HEK293 (cell line): ENCODE measurements at regions not wholly inside any gene's neighbourhood (a gene's known extent, or its start where the extent isn't known, plus 50 kb on each side); places are given as distances from the start of the nearest gene placed in this dataset.

Source experiments
- CTCF ChIA-PET: fragments of 350-600 bp; formaldehyde crosslinking; extraction: SDS; loops from one replicate; lab custom pipeline; 2021; ENCODE audit warnings: antibody characterized with exemption; lab: Yijun Ruan, JAX
- POLR2A ChIA-PET: fragments of 300-600 bp; formaldehyde crosslinking; extraction: SDS; loops from one replicate; lab custom pipeline; 2020; ENCODE audit warnings: antibody characterized with exemption, inconsistent platforms; lab: Yijun Ruan, JAX
- H3K27ac ChIP-seq: fragments of 200-500 bp; sonication (Bioruptor generic); 2 replicates; pipeline ENCODE4 v1.5.1; 2014; ENCODE audit warnings: low read depth, low read length, control low read depth, inconsistent platforms; ENCODE audit errors: extremely low read depth
- H3K36me3 ChIP-seq, 2 experiments: fragments of 200-500 bp in 1 of 2; sonication (Bioruptor generic) in 1 of 2; 1 replicate in 1 of 2; 2 replicates in 1 of 2; pipeline ENCODE4 v1.5.1; 2014 to 2017; ENCODE audit warnings: inconsistent platforms in 2 of 2, low read length in 2 of 2; ENCODE audit not compliant: control insufficient read depth in 2 of 2, insufficient read depth in 1 of 2
- H3K4me1 ChIP-seq: fragments of 200-500 bp; sonication (Bioruptor generic); 2 replicates; pipeline ENCODE4 v1.5.1; 2014; ENCODE audit warnings: mild to moderate bottlenecking, low read length, inconsistent platforms; ENCODE audit not compliant: control insufficient read depth, insufficient read depth
- H3K4me3 ChIP-seq: 2 replicates; pipeline ENCODE4 v1.5.1; 2011; ENCODE audit warnings: low read depth, mild to moderate bottlenecking, control low read depth, low read length, moderate library complexity
- H3K9me3 ChIP-seq: fragments of 200-500 bp; sonication (Bioruptor generic); 2 replicates; pipeline ENCODE4 v1.5.1; 2014; ENCODE audit warnings: low read depth, low read length, inconsistent platforms; ENCODE audit not compliant: control insufficient read depth, insufficient read depth
- KLF16 ChIP-seq: fragments of 450-650 bp; formaldehyde crosslinking; IDR thresholded peaks from 2 replicates; pipeline ENCODE4 v1.5.1; 2017; ENCODE audit warnings: missing biosample characterization, missing genetic modification characterization
- TCF7L2 ChIP-seq: IDR thresholded peaks from 2 replicates; pipeline ENCODE4 v1.6.1; 2011; ENCODE audit warnings: low read depth, mild to moderate bottlenecking, inconsistent platforms, low read length, moderate library complexity, borderline replicate concordance
- ZBTB8A ChIP-seq: fragments of 450-650 bp; formaldehyde crosslinking; IDR thresholded peaks from 2 replicates; pipeline ENCODE4 v1.5.1; 2016; ENCODE audit warnings: missing biosample characterization, missing genetic modification characterization
- ZFP41 ChIP-seq: fragments of 450-650 bp; formaldehyde crosslinking; IDR thresholded peaks from 2 replicates; pipeline ENCODE4 v1.5.1; 2016; ENCODE audit warnings: missing biosample characterization, missing genetic modification characterization, borderline replicate concordance
- ZNF37A ChIP-seq: fragments of 450-650 bp; IDR thresholded peaks from 2 replicates; pipeline ENCODE4 v1.5.1; 2018; ENCODE audit warnings: missing biosample characterization, missing genetic modification characterization
- ZNF747 ChIP-seq: fragments of 450-650 bp; formaldehyde crosslinking; IDR thresholded peaks from 2 replicates; pipeline ENCODE4 v1.5.1; 2016; ENCODE audit warnings: missing biosample characterization, missing genetic modification characterization
- ZSCAN16 ChIP-seq: fragments of 450-650 bp; formaldehyde crosslinking; IDR thresholded peaks from 2 replicates; pipeline ENCODE4 v1.5.1; 2016; ENCODE audit warnings: missing biosample characterization, missing genetic modification characterization
- ZSCAN23 ChIP-seq: fragments of 450-650 bp; formaldehyde crosslinking; IDR thresholded peaks from 2 replicates; pipeline ENCODE4 v1.5.1; 2016; ENCODE audit warnings: missing biosample characterization, missing genetic modification characterization
- TF ChIP-seq, protein P1 (sequence below): fragments of 450-650 bp; formaldehyde crosslinking; IDR thresholded peaks from 2 replicates; pipeline ENCODE4 v1.5.1; 2016; ENCODE audit warnings: missing biosample characterization, missing genetic modification characterization
- TF ChIP-seq, protein P2 (sequence below): fragments of 450-650 bp; formaldehyde crosslinking; IDR thresholded peaks from 2 replicates; pipeline ENCODE4 v1.5.1; 2016; ENCODE audit warnings: missing biosample characterization, missing genetic modification characterization, low read depth
- TF ChIP-seq, protein P3 (sequence below): fragments of 450-650 bp; formaldehyde crosslinking; IDR thresholded peaks from 2 replicates; pipeline ENCODE4 v1.5.1; 2016; ENCODE audit warnings: missing biosample characterization, missing genetic modification characterization
- TF ChIP-seq, protein P4 (sequence below): fragments of 450-650 bp; formaldehyde crosslinking; IDR thresholded peaks from 2 replicates; pipeline ENCODE4 v1.5.1; 2017; ENCODE audit warnings: missing biosample characterization, missing genetic modification characterization
- TF ChIP-seq, protein P5 (sequence below): fragments of 450-650 bp; formaldehyde crosslinking; conservative IDR thresholded peaks from 2 replicates; pipeline ENCODE4 v1.5.1; 2016; ENCODE audit warnings: low read depth, missing biosample characterization, missing genetic modification characterization

DNA sequence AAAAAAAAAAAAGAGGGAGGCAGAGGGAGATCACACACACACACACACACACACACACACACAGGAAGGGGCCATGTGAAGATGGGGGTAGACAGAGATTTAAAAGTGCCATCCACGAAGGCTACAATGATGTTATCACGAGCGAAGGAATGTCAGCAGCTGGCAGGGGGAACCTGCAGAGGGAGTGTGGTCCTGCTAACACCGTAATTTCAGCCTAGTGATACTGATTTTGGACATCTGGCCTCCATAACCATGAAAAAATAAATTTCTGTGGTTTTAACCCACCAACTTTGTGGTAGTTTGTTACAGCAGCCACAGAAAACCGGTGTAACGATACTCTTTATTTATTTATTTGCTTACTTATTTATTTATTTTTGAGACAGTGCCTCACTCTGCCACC, 76.0 kb downstream of the TMCO5A start:
- POLR2A ChIA-PET = no interaction called here
- H3K9me3 ChIP-seq = no peaks in the 10 kb centered on the region
- H3K27ac ChIP-seq = no peak overlapping the region
- no peak for TF ChIP-seq ZNF37A (tag by site-specific recombination)
- TF ChIP-seq, protein P1, sequence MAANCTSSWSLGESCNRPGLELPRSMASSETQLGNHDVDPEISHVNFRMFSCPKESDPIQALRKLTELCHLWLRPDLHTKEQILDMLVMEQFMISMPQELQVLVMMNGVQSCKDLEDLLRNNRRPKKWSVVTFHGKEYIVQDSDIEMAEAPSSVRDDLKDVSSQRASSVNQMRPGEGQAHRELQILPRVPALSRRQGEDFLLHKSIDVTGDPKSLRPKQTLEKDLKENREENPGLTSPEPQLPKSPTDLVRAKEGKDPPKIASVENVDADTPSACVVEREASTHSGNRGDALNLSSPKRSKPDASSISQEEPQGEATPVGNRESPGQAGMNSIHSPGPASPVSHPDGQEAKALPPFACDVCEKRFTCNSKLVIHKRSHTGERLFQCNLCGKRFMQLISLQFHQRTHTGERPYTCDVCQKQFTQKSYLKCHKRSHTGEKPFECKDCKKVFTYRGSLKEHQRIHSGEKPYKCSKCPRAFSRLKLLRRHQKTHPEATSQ = no peak
- TF ChIP-seq ZSCAN16 (tag by site-specific recombination) = no peak
- TF ChIP-seq, protein P2, sequence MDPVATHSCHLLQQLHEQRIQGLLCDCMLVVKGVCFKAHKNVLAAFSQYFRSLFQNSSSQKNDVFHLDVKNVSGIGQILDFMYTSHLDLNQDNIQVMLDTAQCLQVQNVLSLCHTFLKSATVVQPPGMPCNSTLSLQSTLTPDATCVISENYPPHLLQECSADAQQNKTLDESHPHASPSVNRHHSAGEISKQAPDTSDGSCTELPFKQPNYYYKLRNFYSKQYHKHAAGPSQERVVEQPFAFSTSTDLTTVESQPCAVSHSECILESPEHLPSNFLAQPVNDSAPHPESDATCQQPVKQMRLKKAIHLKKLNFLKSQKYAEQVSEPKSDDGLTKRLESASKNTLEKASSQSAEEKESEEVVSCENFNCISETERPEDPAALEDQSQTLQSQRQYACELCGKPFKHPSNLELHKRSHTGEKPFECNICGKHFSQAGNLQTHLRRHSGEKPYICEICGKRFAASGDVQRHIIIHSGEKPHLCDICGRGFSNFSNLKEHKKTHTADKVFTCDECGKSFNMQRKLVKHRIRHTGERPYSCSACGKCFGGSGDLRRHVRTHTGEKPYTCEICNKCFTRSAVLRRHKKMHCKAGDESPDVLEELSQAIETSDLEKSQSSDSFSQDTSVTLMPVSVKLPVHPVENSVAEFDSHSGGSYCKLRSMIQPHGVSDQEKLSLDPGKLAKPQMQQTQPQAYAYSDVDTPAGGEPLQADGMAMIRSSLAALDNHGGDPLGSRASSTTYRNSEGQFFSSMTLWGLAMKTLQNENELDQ (tag by site-specific recombination) = no peak
- TF ChIP-seq, all 188 proteins: peak for 0
- no peaks in the 10 kb centered on the region for H3K36me3 ChIP-seq
- CTCF ChIA-PET = interaction anchor here (0.6 kb wide), 1 partner anchor 344 kb away, joined by 4 read pairs; no protein-coding TSS in a partner anchor
- no peak overlapping the region for H3K4me3 ChIP-seq
- H3K4me1 ChIP-seq = no peaks in the 10 kb centered on the region

DNA sequence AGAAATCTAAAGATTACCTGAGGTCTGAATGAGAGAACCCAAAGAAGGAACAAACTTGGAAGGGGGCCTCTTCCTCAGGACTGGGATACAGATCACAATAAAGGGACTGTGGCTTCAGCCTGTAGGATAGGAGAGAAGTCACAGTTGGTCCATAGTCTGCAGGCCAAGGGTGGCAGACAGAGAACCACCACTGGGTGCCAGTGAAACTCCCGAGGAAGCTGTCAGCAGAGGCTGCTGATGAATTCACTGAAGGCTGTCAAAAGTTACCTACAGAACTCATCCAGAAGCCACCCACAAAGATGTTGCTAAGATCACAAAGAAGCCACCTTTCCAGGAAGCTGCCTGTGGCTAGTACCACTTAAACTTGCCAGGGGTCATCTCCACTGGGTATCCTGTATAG, 78.5 kb downstream of the TMCO5A start:
- no peak overlapping the region for H3K4me3 ChIP-seq
- no peak overlapping the region for H3K27ac ChIP-seq
- H3K36me3 ChIP-seq = no peaks in the 10 kb centered on the region
- no peaks in the 10 kb centered on the region for H3K9me3 ChIP-seq
- H3K4me1 ChIP-seq = no peaks in the 10 kb centered on the region
- ChIA-PET CTCF (interaction anchor here (1.2 kb wide), 1 partner anchor 9 kb away, joined by 3 read pairs; no protein-coding TSS in a partner anchor), POLR2A (no interaction called here)
- TF ChIP-seq ZNF747 (tag by site-specific recombination) (no peak), TCF7L2 (no peak), KLF16 (tag by site-specific recombination) (no peak), ZBTB8A (tag by site-specific recombination) (no peak), ZFP41 (no peak), ZSCAN23 (tag by site-specific recombination) (no peak)
- TF ChIP-seq, protein P3, sequence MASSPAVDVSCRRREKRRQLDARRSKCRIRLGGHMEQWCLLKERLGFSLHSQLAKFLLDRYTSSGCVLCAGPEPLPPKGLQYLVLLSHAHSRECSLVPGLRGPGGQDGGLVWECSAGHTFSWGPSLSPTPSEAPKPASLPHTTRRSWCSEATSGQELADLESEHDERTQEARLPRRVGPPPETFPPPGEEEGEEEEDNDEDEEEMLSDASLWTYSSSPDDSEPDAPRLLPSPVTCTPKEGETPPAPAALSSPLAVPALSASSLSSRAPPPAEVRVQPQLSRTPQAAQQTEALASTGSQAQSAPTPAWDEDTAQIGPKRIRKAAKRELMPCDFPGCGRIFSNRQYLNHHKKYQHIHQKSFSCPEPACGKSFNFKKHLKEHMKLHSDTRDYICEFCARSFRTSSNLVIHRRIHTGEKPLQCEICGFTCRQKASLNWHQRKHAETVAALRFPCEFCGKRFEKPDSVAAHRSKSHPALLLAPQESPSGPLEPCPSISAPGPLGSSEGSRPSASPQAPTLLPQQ (tag by site-specific recombination) = no peak
- TF ChIP-seq, protein P4, sequence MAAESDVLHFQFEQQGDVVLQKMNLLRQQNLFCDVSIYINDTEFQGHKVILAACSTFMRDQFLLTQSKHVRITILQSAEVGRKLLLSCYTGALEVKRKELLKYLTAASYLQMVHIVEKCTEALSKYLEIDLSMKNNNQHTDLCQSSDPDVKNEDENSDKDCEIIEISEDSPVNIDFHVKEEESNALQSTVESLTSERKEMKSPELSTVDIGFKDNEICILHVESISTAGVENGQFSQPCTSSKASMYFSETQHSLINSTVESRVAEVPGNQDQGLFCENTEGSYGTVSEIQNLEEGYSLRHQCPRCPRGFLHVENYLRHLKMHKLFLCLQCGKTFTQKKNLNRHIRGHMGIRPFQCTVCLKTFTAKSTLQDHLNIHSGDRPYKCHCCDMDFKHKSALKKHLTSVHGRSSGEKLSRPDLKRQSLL (tag by site-specific recombination) = no peak
- TF ChIP-seq, protein P5, sequence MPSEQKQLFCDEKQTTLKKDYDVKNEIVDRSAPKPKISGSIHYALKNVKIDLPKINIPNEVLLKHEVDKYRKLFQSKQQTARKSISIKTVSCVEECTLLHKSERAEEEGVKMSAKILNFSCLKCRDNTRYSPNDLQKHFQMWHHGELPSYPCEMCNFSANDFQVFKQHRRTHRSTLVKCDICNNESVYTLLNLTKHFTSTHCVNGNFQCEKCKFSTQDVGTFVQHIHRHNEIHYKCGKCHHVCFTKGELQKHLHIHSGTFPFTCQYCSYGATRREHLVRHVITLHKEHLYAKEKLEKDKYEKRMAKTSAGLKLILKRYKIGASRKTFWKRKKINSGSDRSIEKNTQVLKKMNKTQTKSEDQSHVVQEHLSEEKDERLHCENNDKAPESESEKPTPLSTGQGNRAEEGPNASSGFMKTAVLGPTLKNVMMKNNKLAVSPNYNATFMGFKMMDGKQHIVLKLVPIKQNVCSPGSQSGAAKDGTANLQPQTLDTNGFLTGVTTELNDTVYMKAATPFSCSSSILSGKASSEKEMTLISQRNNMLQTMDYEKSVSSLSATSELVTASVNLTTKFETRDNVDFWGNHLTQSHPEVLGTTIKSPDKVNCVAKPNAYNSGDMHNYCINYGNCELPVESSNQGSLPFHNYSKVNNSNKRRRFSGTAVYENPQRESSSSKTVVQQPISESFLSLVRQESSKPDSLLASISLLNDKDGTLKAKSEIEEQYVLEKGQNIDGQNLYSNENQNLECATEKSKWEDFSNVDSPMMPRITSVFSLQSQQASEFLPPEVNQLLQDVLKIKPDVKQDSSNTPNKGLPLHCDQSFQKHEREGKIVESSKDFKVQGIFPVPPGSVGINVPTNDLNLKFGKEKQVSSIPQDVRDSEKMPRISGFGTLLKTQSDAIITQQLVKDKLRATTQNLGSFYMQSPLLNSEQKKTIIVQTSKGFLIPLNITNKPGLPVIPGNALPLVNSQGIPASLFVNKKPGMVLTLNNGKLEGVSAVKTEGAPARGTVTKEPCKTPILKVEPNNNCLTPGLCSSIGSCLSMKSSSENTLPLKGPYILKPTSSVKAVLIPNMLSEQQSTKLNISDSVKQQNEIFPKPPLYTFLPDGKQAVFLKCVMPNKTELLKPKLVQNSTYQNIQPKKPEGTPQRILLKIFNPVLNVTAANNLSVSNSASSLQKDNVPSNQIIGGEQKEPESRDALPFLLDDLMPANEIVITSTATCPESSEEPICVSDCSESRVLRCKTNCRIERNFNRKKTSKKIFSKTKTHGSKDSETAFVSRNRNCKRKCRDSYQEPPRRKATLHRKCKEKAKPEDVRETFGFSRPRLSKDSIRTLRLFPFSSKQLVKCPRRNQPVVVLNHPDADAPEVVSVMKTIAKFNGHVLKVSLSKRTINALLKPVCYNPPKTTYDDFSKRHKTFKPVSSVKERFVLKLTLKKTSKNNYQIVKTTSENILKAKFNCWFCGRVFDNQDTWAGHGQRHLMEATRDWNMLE = no peak
